ENCODE measurements at regions not wholly inside any gene's neighbourhood (a gene's known extent, or its start where the extent isn't known, plus 50 kb on each side); places are given as distances from the start of the nearest gene placed in this dataset.

DNA sequence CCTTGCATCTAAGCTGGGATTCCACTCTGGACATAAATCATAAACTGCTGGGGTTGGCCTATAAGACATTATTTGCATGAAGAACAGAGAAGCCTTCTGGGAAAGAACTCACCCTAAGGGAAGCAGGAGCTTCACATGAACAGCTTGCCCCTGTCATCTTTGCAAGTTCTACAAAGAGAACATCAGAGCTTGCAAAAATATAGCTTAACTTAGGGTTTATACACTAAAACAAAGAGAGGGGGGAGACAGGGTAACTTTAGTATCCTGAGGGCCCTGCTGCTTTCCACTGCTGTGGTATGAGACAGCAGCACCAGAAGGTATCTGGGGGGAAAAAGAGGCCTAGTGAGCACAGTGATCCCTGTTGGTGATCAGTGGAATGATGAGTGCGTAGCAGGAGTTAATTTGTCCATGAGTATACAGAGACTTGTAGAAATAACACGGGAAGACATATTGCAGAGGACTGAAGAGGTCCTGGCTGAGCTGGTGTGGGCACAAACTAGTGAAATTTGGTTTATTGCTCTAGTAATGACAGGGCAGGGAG is 116.1 kb upstream of the TSC22D1 start:
- Histone ChIP-seq H3K4me3 (ENCODE audit: low read depth, low read length, poor library complexity, severe bottlenecking) (no peak overlapping the region), H3K27me3 (replicated peaks; ENCODE audit: insufficient read depth, low read depth, low read length, poor library complexity) (no peaks in the 10 kb centered on the region), H3K36me3 (ENCODE audit: insufficient read depth, low read length, poor library complexity, severe bottlenecking) (no peaks in the 10 kb centered on the region), H3K9me3 (ENCODE audit: low read depth, low read length, poor library complexity, severe bottlenecking) (no peaks in the 10 kb centered on the region), H3K27ac (ENCODE audit: low read depth, low read length, poor library complexity, severe bottlenecking) (no peak overlapping the region), H3K4me1 (ENCODE audit: insufficient read depth, low read length, poor library complexity, severe bottlenecking) (no peaks in the 10 kb centered on the region)
- BruUV-seq (replicated peaks): no TSS peak
- POLR2A ChIA-PET (ENCODE audit: low non-redundant PET): interaction anchor here (0.5 kb wide), 1 partner anchor 147 kb away, joined by 3 read pairs; no protein-coding TSS in a partner anchor
- intact Hi-C loops (cut with micrococcal nuclease; ENCODE audit: unreplicated experiment): no loop called here
- TF ChIP-seq EZH2 (IDR thresholded peaks at IDR 0.05; ENCODE audit: borderline replicate concordance, low read depth, low read length, poor library complexity, severe bottlenecking) (no peak), CTCF (conservative IDR thresholded peaks at IDR 0.05; ENCODE audit: low read depth, low read length) (no peak; the same call in 1 of the 2 replicates)
- DNase-seq (ENCODE audit: low spot score): peak; percentile 7
- CTCF ChIA-PET: interaction anchor here (0.6 kb wide), 1 partner anchor 420 kb away, joined by 9 read pairs; no protein-coding TSS in a partner anchor

DNA sequence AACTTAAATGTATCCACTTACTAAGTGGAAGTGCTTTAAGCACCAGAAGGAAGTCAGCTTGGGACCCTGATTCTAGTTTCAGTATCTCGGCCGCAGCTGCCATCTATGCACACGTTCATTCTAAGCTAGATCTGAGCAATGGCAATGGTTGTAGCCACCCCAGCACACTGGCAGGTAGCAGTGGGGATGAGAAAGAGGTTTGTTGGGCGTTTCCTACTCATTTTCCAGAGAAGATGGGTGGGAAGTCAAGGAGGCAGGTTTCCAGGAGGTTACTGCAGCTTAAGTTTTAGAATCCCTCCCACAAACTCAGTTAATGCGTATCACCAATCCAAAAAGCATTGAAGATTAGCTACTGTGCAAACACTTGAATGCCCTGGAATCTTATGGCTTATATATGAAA is 114.2 kb upstream of the TSC22D1 start:
- DNase-seq (ENCODE audit: low spot score): no peak
- ChIA-PET POLR2A (ENCODE audit: low non-redundant PET) (no interaction called here), CTCF (no interaction called here)
- H3K27me3 ChIP-seq (replicated peaks; ENCODE audit: insufficient read depth, low read depth, low read length, poor library complexity): no peaks in the 10 kb centered on the region
- no peak for TF ChIP-seq CTCF (conservative IDR thresholded peaks at IDR 0.05; ENCODE audit: low read depth, low read length)
- TF ChIP-seq EZH2 (IDR thresholded peaks at IDR 0.05; ENCODE audit: borderline replicate concordance, low read depth, low read length, poor library complexity, severe bottlenecking): no peak
- no peaks in the 10 kb centered on the region for H3K9me3 ChIP-seq (ENCODE audit: low read depth, low read length, poor library complexity, severe bottlenecking)
- intact Hi-C loops (cut with micrococcal nuclease; ENCODE audit: unreplicated experiment): no loop called here
- H3K4me1 ChIP-seq (ENCODE audit: insufficient read depth, low read length, poor library complexity, severe bottlenecking): no peaks in the 10 kb centered on the region
- no peak overlapping the region for H3K27ac ChIP-seq (ENCODE audit: low read depth, low read length, poor library complexity, severe bottlenecking)
- BruUV-seq (replicated peaks): no TSS peak
- no peaks in the 10 kb centered on the region for H3K36me3 ChIP-seq (ENCODE audit: insufficient read depth, low read length, poor library complexity, severe bottlenecking)
- no peak overlapping the region for H3K4me3 ChIP-seq (ENCODE audit: low read depth, low read length, poor library complexity, severe bottlenecking)

DNA sequence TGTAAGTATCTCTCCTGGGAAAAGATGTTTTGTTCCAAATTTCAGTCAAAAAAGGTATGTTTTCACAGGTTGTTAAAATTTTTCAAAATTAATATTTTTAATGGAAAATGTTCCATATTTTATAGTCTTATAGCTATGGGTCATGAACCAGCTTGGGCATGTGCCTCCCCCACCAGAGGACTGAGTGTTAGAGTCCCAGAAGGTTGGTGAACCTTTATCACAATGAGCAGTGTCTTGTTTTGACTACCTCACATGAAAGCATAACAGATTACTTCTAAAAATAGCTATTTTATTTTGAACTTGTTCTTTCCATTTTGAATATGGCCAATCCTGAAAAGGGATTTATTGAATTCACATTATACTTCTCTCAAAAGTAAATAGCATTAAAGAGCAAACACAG is 112.5 kb upstream of the TSC22D1 start:
- intact Hi-C loops (cut with micrococcal nuclease; ENCODE audit: unreplicated experiment): no loop called here
- Histone ChIP-seq H3K27ac (ENCODE audit: low read depth, low read length, poor library complexity, severe bottlenecking) (no peak overlapping the region), H3K27me3 (replicated peaks; ENCODE audit: insufficient read depth, low read depth, low read length, poor library complexity) (no peaks in the 10 kb centered on the region), H3K4me1 (ENCODE audit: insufficient read depth, low read length, poor library complexity, severe bottlenecking) (no peaks in the 10 kb centered on the region), H3K36me3 (ENCODE audit: insufficient read depth, low read length, poor library complexity, severe bottlenecking) (no peaks in the 10 kb centered on the region), H3K4me3 (ENCODE audit: low read depth, low read length, poor library complexity, severe bottlenecking) (no peak overlapping the region), H3K9me3 (ENCODE audit: low read depth, low read length, poor library complexity, severe bottlenecking) (no peaks in the 10 kb centered on the region)
- CTCF ChIA-PET: no interaction called here
- no TSS peak for BruUV-seq (replicated peaks)
- no peak for DNase-seq (ENCODE audit: low spot score)
- POLR2A ChIA-PET (ENCODE audit: low non-redundant PET): no interaction called here
- TF ChIP-seq CTCF (conservative IDR thresholded peaks at IDR 0.05; ENCODE audit: low read depth, low read length): no peak
- TF ChIP-seq EZH2 (IDR thresholded peaks at IDR 0.05; ENCODE audit: borderline replicate concordance, low read depth, low read length, poor library complexity, severe bottlenecking): no peak
